RPMI8226 (cell line): ENCODE measurements at regions not wholly inside any gene's neighbourhood (a gene's known extent, or its start where the extent isn't known, plus 50 kb on each side); places are given as distances from the start of the nearest gene placed in this dataset.
"Not testable (repeated sequence)": the region's sequence is repeated elsewhere in the genome, so short reads cannot be mapped to it uniquely, and the experiment has no call there.

Experiments used
- DNase-seq: peaks from one replicate; pipeline ENCODE4 v3.0.0-alpha.2; 2015

GRCh38 chr7:69190025-69190424, 408.2 kb upstream of the AUTS2 start:
- DNase-seq: no peak

GRCh38 chr7:69190763-69191162, 407.5 kb upstream of the AUTS2 start:
- peak; percentile 74 for DNase-seq

- peak; percentile 65 for DNase-seq
These were observed 406.1 kb upstream of the AUTS2 start for GRCh38 chr7:69192134-69192533.

- no peak for DNase-seq
These were observed 405.2 kb upstream of the AUTS2 start for GRCh38 chr7:69193061-69193460.

GRCh38 chr7:69196593-69196992, 401.7 kb upstream of the AUTS2 start:
- no peak for DNase-seq

- no peak for DNase-seq
These were observed 400.0 kb upstream of the AUTS2 start for GRCh38 chr7:69198250-69198649.

- peak; percentile 35 for DNase-seq
These were observed 399.2 kb upstream of the AUTS2 start for GRCh38 chr7:69199041-69199440.

- no peak for DNase-seq
These were observed 398.6 kb upstream of the AUTS2 start for GRCh38 chr7:69199661-69200060.

GRCh38 chr7:69203871-69204270, 394.4 kb upstream of the AUTS2 start:
- DNase-seq: no peak

GRCh38 chr7:69204943-69205342, 393.3 kb upstream of the AUTS2 start:
- DNase-seq: peak; percentile 64

GRCh38 chr7:69205581-69205980, 392.7 kb upstream of the AUTS2 start:
- DNase-seq: no peak

GRCh38 chr7:69208276-69208675, 390.0 kb upstream of the AUTS2 start:
- no peak for DNase-seq

GRCh38 chr7:69208848-69209247, 389.4 kb upstream of the AUTS2 start:
- DNase-seq: peak; percentile 75

- no peak for DNase-seq
These were observed 386.9 kb upstream of the AUTS2 start for GRCh38 chr7:69211336-69211735.

GRCh38 chr7:69211739-69212138, 386.5 kb upstream of the AUTS2 start:
- peak; percentile 81 for DNase-seq

- no peak for DNase-seq
These were observed 384.4 kb upstream of the AUTS2 start for GRCh38 chr7:69213878-69214277.

GRCh38 chr7:69215516-69215915, 382.8 kb upstream of the AUTS2 start:
- DNase-seq: not testable (repeated sequence)

- no peak for DNase-seq
These were observed 380.5 kb upstream of the AUTS2 start for GRCh38 chr7:69217516-69218350.

- no peak for DNase-seq
These were observed 379.7 kb upstream of the AUTS2 start for GRCh38 chr7:69218576-69218975.

- DNase-seq: no peak
These were observed 378.9 kb upstream of the AUTS2 start for GRCh38 chr7:69219381-69219780.

GRCh38 chr7:69225259-69225943, 372.9 kb upstream of the AUTS2 start:
- DNase-seq: no peak

- DNase-seq: peak; percentile 61
These were observed 370.0 kb upstream of the AUTS2 start for GRCh38 chr7:69228212-69228811.

GRCh38 chr7:69232445-69233376, 365.6 kb upstream of the AUTS2 start:
- peak; percentile 56 for DNase-seq
